ENCODE measurements at regions not wholly inside any gene's neighbourhood (a gene's known extent, or its start where the extent isn't known, plus 50 kb on each side); places are given as distances from the start of the nearest gene placed in this dataset.

GRCh38 chr16:72355561-72355960 is 183.6 kb upstream of the PMFBP1 start (continued):
- TF ChIP-seq MYBL2 (IDR thresholded peaks at IDR 0.05; ENCODE audit: low read depth) (no peak), MYBL2 (CRISPR knock-in tag; IDR thresholded peaks at IDR 0.05; ENCODE audit: borderline replicate concordance) (no peak), ZNF184 (CRISPR knock-in tag; IDR thresholded peaks at IDR 0.05) (no peak), TFAP4 (CRISPR knock-in tag; IDR thresholded peaks at IDR 0.05; ENCODE audit: borderline replicate concordance) (no peak), TGIF2 (CRISPR knock-in tag; IDR thresholded peaks at IDR 0.05) (no peak), STAT6 (CRISPR knock-in tag; IDR thresholded peaks at IDR 0.05) (no peak)

- H3K9me1 ChIP-seq (ENCODE audit: control insufficient read depth, insufficient read depth, low read length), result no peaks in the 10 kb centered on the region
- POLR2A ChIA-PET, result no interaction called here
- BruUV-seq (replicated peaks), result no TSS peak
- H3K9ac ChIP-seq (ENCODE audit: insufficient read depth in 1 of 2, low read depth in 2 of 2, low read length in 2 of 2), result no peak overlapping the region
- H3K27me3 ChIP-seq (ENCODE audit: control insufficient read depth in 2 of 2, insufficient read depth in 2 of 2, low read length in 2 of 2), result no peaks in the 10 kb centered on the region
- no peaks in the 10 kb centered on the region for H3K9me3 ChIP-seq (replicated peaks; ENCODE audit: control insufficient read depth, insufficient read depth, low read depth, low read length)
- H3K79me2 ChIP-seq (ENCODE audit: control insufficient read depth, insufficient read depth, low read length), result no peaks in the 10 kb centered on the region
- no peaks in the 10 kb centered on the region for H3K36me3 ChIP-seq (ENCODE audit: control insufficient read depth, insufficient read depth, low read length)
- DNase-seq (ENCODE audit: extremely low read depth in 1 of 4, low spot score in 3 of 4) (no peak), FAIRE-seq (no peak), ATAC-seq (no peak)
- intact Hi-C loops (cut with micrococcal nuclease), result no loop called here
- no peak overlapping the region for H3K27ac ChIP-seq (ENCODE audit: extremely low read depth, low read depth, low read length)
- no peaks in the 10 kb centered on the region for H4K20me1 ChIP-seq (replicated peaks; ENCODE audit: control insufficient read depth, insufficient read depth, low read length)
- H3K4me3 ChIP-seq, result no peak overlapping the region
- CTCF ChIA-PET (ENCODE audit: low intra/inter-chr PET ratio), result no interaction called here
- WGBS (ENCODE audit: insufficient coverage, low coverage, missing lambda C conversion rate), result 0% methylated on average over 3 of the region's 3 CpGs
- no peaks in the 10 kb centered on the region for H3K4me1 ChIP-seq (replicated peaks in 1 of 2; ENCODE audit: control insufficient read depth in 2 of 2, insufficient read depth in 2 of 2, low read length in 2 of 2)
- no peak overlapping the region for H3K4me2 ChIP-seq (ENCODE audit: insufficient read depth, low read length)
- in situ Hi-C loops (cut with MboI), result no loop called here
- no peak overlapping the region for H2AFZ ChIP-seq (ENCODE audit: low read depth, low read length)
- no peak for TF ChIP-seq SPI1 (IDR thresholded peaks at IDR 0.05; ENCODE audit: borderline replicate concordance, low read depth, low read length)
- no peak for TF ChIP-seq THRA (IDR thresholded peaks at IDR 0.05)
- TF ChIP-seq C11orf30 (IDR thresholded peaks at IDR 0.05; ENCODE audit: low read depth), result peak; percentile 38; the same call in 1 of the 2 replicates
- no peak for TF ChIP-seq NR2C2 (CRISPR knock-in tag; IDR thresholded peaks at IDR 0.05)
- TF ChIP-seq NR2C2 (tag; IDR thresholded peaks at IDR 0.05), result no peak
Observed at GRCh38 chr16:72349719-72350118, 177.8 kb upstream of the PMFBP1 start.

Data from K562 (cell line).